Sigmoid colon (tissue), 4 donors: ENCODE measurements at regions not wholly inside any gene's neighbourhood (a gene's known extent, or its start where the extent isn't known, plus 50 kb on each side); places are given as distances from the start of the nearest gene placed in this dataset.

ENCODE experiments used
- EP300 ChIP-seq, 4 donors: sonication (generic); formaldehyde crosslinking; IDR thresholded peaks; one replicate each; pipeline ENCODE4 v1.6.1; 2017; ENCODE audit warnings: antibody characterized with exemption in 4 of 4
- POLR2A ChIP-seq, 2 donors: fragments of 450-650 bp; IDR thresholded peaks; one replicate each; pipeline ENCODE4 v1.6.1; 2016; ENCODE audit warnings: antibody characterized with exemption in 2 of 2, mild to moderate bottlenecking in 2 of 2, moderate library complexity in 2 of 2
- TF ChIP-seq, protein P1 (sequence below), 4 experiments: fragments of 450-650 bp in 3 of 4; fragments of 200-600 bp in 1 of 4; IDR thresholded peaks; one replicate each; pipeline ENCODE4 v1.5.1; 2016 to 2019; ENCODE audit warnings: antibody characterized with exemption in 4 of 4, mild to moderate bottlenecking in 3 of 4, moderate library complexity in 2 of 4

GRCh38 chr6:16849988-16850680, 88.9 kb upstream of the ATXN1 start:
- TF ChIP-seq POLR2A (IDR thresholded peaks at IDR 0.05): no peak
- TF ChIP-seq EP300 (IDR thresholded peaks at IDR 0.05): no peak
- TF ChIP-seq, protein P1, sequence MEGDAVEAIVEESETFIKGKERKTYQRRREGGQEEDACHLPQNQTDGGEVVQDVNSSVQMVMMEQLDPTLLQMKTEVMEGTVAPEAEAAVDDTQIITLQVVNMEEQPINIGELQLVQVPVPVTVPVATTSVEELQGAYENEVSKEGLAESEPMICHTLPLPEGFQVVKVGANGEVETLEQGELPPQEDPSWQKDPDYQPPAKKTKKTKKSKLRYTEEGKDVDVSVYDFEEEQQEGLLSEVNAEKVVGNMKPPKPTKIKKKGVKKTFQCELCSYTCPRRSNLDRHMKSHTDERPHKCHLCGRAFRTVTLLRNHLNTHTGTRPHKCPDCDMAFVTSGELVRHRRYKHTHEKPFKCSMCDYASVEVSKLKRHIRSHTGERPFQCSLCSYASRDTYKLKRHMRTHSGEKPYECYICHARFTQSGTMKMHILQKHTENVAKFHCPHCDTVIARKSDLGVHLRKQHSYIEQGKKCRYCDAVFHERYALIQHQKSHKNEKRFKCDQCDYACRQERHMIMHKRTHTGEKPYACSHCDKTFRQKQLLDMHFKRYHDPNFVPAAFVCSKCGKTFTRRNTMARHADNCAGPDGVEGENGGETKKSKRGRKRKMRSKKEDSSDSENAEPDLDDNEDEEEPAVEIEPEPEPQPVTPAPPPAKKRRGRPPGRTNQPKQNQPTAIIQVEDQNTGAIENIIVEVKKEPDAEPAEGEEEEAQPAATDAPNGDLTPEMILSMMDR (IDR thresholded peaks at IDR 0.05): no peak
